Calu3 (cell line): ENCODE measurements at regions not wholly inside any gene's neighbourhood (a gene's known extent, or its start where the extent isn't known, plus 50 kb on each side); places are given as distances from the start of the nearest gene placed in this dataset.

Experiments
- BruUV-seq: library from RNA; stranded (reverse); fragments of 400-500 nt; replicated peaks from 2 replicates; lab custom pipeline; 2021; lab: Mats Ljungman, UMichigan
- CTCF ChIA-PET: fragments of 300-600 bp; sonication (Branson Sonifier 250); formaldehyde crosslinking; loops from one replicate; lab custom pipeline; 2022; ENCODE audit warnings: antibody characterized with exemption; lab: Charles Lee
- DNase-seq: peaks from one replicate; pipeline ENCODE4 v3.0.0; 2022
- H3K27ac Mint-ChIP-seq: one replicate; pipeline ENCODE4 v1.8.0; 2022; ENCODE audit warnings: mixed read lengths; ENCODE audit not compliant: unreplicated experiment
- H3K27me3 Mint-ChIP-seq: one replicate; pipeline ENCODE4 v1.8.0; 2022; ENCODE audit warnings: mixed read lengths; ENCODE audit not compliant: unreplicated experiment
- H3K36me3 Mint-ChIP-seq: one replicate; pipeline ENCODE4 v1.8.0; 2022; ENCODE audit warnings: mild to moderate bottlenecking, moderate library complexity, mixed read lengths; ENCODE audit not compliant: insufficient read depth, unreplicated experiment
- H3K4me1 Mint-ChIP-seq: one replicate; pipeline ENCODE4 v1.8.0; 2022; ENCODE audit warnings: mild to moderate bottlenecking, low read depth, mixed read lengths; ENCODE audit not compliant: unreplicated experiment
- H3K4me3 Mint-ChIP-seq: one replicate; pipeline ENCODE4 v1.8.0; 2022; ENCODE audit warnings: mild to moderate bottlenecking, low read depth, moderate library complexity, mixed read lengths; ENCODE audit not compliant: unreplicated experiment
- H3K9me3 Mint-ChIP-seq: one replicate; pipeline ENCODE4 v1.8.0; 2022; ENCODE audit warnings: low read depth, mixed read lengths; ENCODE audit not compliant: unreplicated experiment
- CTCF ChIP-seq: fragments of 200-600 bp; IDR thresholded peaks from one replicate; pipeline ENCODE4 v1.8.0; 2022; ENCODE audit warnings: antibody characterized with exemption; ENCODE audit not compliant: unreplicated experiment
- intact Hi-C: fragments of 100-400 bp; cut with micrococcal nuclease; formaldehyde crosslinking; loops from one replicate; pipeline ENCODE4 v1.10.0; 2022; ENCODE audit not compliant: unreplicated experiment

- no peak overlapping the region for H3K27ac Mint-ChIP-seq
- no peak for TF ChIP-seq CTCF
- H3K9me3 Mint-ChIP-seq, result no peaks in the 10 kb centered on the region
- CTCF ChIA-PET, result no interaction called here
- no peaks in the 10 kb centered on the region for H3K27me3 Mint-ChIP-seq
- H3K36me3 Mint-ChIP-seq, result no peaks in the 10 kb centered on the region
- no peak overlapping the region for H3K4me3 Mint-ChIP-seq
- no peaks in the 10 kb centered on the region for H3K4me1 Mint-ChIP-seq
- DNase-seq, result no peak
- intact Hi-C loops, result no loop called here
- BruUV-seq, result no TSS peak
Observed at GRCh38 chr12:93000026-93000425, 70.9 kb upstream of the EEA1 start.

- CTCF ChIA-PET, result no interaction called here
- intact Hi-C loops, result no loop called here
- Mint-ChIP-seq H3K36me3 (no peaks in the 10 kb centered on the region), H3K9me3 (no peaks in the 10 kb centered on the region), H3K27ac (no peak overlapping the region), H3K27me3 (peaks cover 11% of the 10 kb centered on the region), H3K4me1 (no peaks in the 10 kb centered on the region), H3K4me3 (no peak overlapping the region)
- no TSS peak for BruUV-seq
- no peak for DNase-seq
- TF ChIP-seq CTCF, result no peak
Observed at GRCh38 chr12:93001407-93001806, 72.3 kb upstream of the EEA1 start.

GRCh38 chr12:93002293-93003054 lies 73.4 kb upstream of the EEA1 start:
- no peaks in the 10 kb centered on the region for H3K9me3 Mint-ChIP-seq
- CTCF ChIA-PET, result interaction anchor here (0.6 to 1.7 kb wide), 4 partner anchors 13 to 486 kb away, joined by 3 to 8 read pairs (median 3); no protein-coding TSS in a partner anchor
- H3K4me1 Mint-ChIP-seq, result no peaks in the 10 kb centered on the region
- no peaks in the 10 kb centered on the region for H3K36me3 Mint-ChIP-seq
- no peak for TF ChIP-seq CTCF
- H3K27ac Mint-ChIP-seq, result no peak overlapping the region
- DNase-seq, result no peak
- intact Hi-C loops, result no loop called here
- H3K27me3 Mint-ChIP-seq, result peaks cover 22% of the 10 kb centered on the region
- H3K4me3 Mint-ChIP-seq, result no peak overlapping the region
- BruUV-seq, result no TSS peak

GRCh38 chr12:93003531-93004239 lies 74.6 kb upstream of the EEA1 start:
- Mint-ChIP-seq H3K4me1 (no peaks in the 10 kb centered on the region), H3K4me3 (no peak overlapping the region), H3K27ac (no peak overlapping the region), H3K27me3 (peaks cover 26% of the 10 kb centered on the region), H3K36me3 (no peaks in the 10 kb centered on the region), H3K9me3 (no peaks in the 10 kb centered on the region)
- TF ChIP-seq CTCF, result no peak
- intact Hi-C loops, result no loop called here
- no TSS peak for BruUV-seq
- DNase-seq, result no peak
- CTCF ChIA-PET, result interaction anchor here (0.7 to 1.7 kb wide), 3 partner anchors 14 to 73 kb away, joined by 4 to 8 read pairs (median 5); no protein-coding TSS in a partner anchor
